Neural cell (in vitro differentiated cells): ENCODE measurements at regions not wholly inside any gene's neighbourhood (a gene's known extent, or its start where the extent isn't known, plus 50 kb on each side); places are given as distances from the start of the nearest gene placed in this dataset.

ENCODE experiments used
- H2AFZ ChIP-seq: fragments of 200-600, 300-800 bp; sonication (generic), shearing (Covaris generic); 2 replicates; pipeline ENCODE4 v1.6.0; 2014; ENCODE audit warnings: low read depth, mild to moderate bottlenecking, antibody characterized with exemption, low read length, moderate library complexity
- H3F3A ChIP-seq: fragments of 200-600 bp; shearing (Covaris generic); 2 replicates; pipeline ENCODE4 v1.6.1; 2016; ENCODE audit warnings: mild to moderate bottlenecking, moderate library complexity, mixed read lengths, antibody characterized with exemption, low read length; ENCODE audit not compliant: insufficient read depth, poor library complexity, severe bottlenecking
- H3K27ac ChIP-seq: fragments of 200-600, 300-800 bp; sonication (generic), shearing (Covaris generic); 2 replicates; pipeline ENCODE4 v1.5.1; 2014; ENCODE audit warnings: mild to moderate bottlenecking, low read length, moderate library complexity
- H3K27me3 ChIP-seq: fragments of 300-800, 200-600 bp; sonication (generic), shearing (Covaris generic); 2 replicates; pipeline ENCODE4 v1.6.0; 2014; ENCODE audit warnings: mild to moderate bottlenecking, low read depth, low read length, moderate library complexity; ENCODE audit not compliant: insufficient read depth
- H3K36me3 ChIP-seq: fragments of 300-800, 200-600 bp; sonication (generic), shearing (Covaris generic); 2 replicates; pipeline ENCODE4 v1.5.1; 2014; ENCODE audit warnings: mild to moderate bottlenecking, antibody characterized with exemption, low read length, moderate library complexity; ENCODE audit not compliant: insufficient read depth
- H3K4me2 ChIP-seq: fragments of 300-800, 200-600 bp; sonication (generic), shearing (Covaris generic); 2 replicates; pipeline ENCODE4 v1.6.0; 2014; ENCODE audit warnings: mild to moderate bottlenecking, low read length
- H3K4me3 ChIP-seq: fragments of 300-800, 200-600 bp; sonication (generic), shearing (Covaris generic); 2 replicates; pipeline ENCODE4 v1.5.1; 2014; ENCODE audit warnings: mild to moderate bottlenecking, low read length, moderate library complexity
- H3K79me2 ChIP-seq: fragments of 200-600 bp; shearing (Covaris generic); replicated peaks from 2 replicates; pipeline ENCODE4 v1.6.0; 2014; ENCODE audit warnings: mild to moderate bottlenecking, low read length, moderate library complexity; ENCODE audit not compliant: insufficient read depth
- H3K9ac ChIP-seq: fragments of 300-800, 200-600 bp; sonication (generic), shearing (Covaris generic); 2 replicates; pipeline ENCODE4 v1.6.1; 2016; ENCODE audit warnings: mild to moderate bottlenecking, low read length, mixed read lengths
- H3K9me2 ChIP-seq: fragments of 200-600 bp; shearing (Covaris generic); 2 replicates; pipeline ENCODE4 v1.6.1; 2016; ENCODE audit warnings: mild to moderate bottlenecking, low read length, mixed read lengths; ENCODE audit not compliant: insufficient read depth
- H3K9me3 ChIP-seq: fragments of 200-600, 300-800 bp; sonication (generic), shearing (Covaris generic); 2 replicates; pipeline ENCODE4 v1.6.1; 2016; ENCODE audit warnings: mild to moderate bottlenecking, mixed run types, low read length, moderate library complexity, mixed read lengths
- H4K20me1 ChIP-seq: fragments of 200-600 bp; shearing (Covaris generic); 2 replicates; pipeline ENCODE4 v1.6.1; 2016; ENCODE audit warnings: mild to moderate bottlenecking, mixed run types; ENCODE audit not compliant: insufficient read depth
- EP300 ChIP-seq: fragments of 450-650 bp; conservative IDR thresholded peaks from 2 replicates; pipeline ENCODE4 v1.6.1; 2014; ENCODE audit warnings: antibody characterized with exemption, mild to moderate bottlenecking, moderate library complexity; ENCODE audit not compliant: poor library complexity, severe bottlenecking
- EZH2 ChIP-seq: fragments of 200-600, 300-800 bp; shearing (Covaris generic), sonication (generic); IDR thresholded peaks from 2 replicates; pipeline ENCODE4 v1.6.1; 2014; ENCODE audit warnings: antibody characterized with exemption, low read length, borderline replicate concordance, mild to moderate bottlenecking; ENCODE audit not compliant: insufficient read depth, poor library complexity, severe bottlenecking
- MXI1 ChIP-seq: fragments of 450-650 bp; conservative IDR thresholded peaks from 2 replicates; pipeline ENCODE4 v1.6.1; 2014; ENCODE audit warnings: antibody characterized with exemption, mild to moderate bottlenecking; ENCODE audit not compliant: poor library complexity, severe bottlenecking
- POLR2AphosphoS5 ChIP-seq: IDR thresholded peaks from 2 replicates; pipeline ENCODE4 v1.6.1; 2012
- RAD21 ChIP-seq: fragments of 450-650 bp; conservative IDR thresholded peaks from 2 replicates; pipeline ENCODE4 v1.6.1; 2014; ENCODE audit warnings: antibody characterized with exemption, mild to moderate bottlenecking, moderate library complexity
- SMC3 ChIP-seq: fragments of 450-650 bp; conservative IDR thresholded peaks from 2 replicates; pipeline ENCODE4 v1.6.1; 2014; ENCODE audit warnings: antibody characterized with exemption, mild to moderate bottlenecking, moderate library complexity; ENCODE audit not compliant: poor library complexity
- TAF1 ChIP-seq: IDR thresholded peaks from 2 replicates; pipeline ENCODE4 v1.6.1; 2012; ENCODE audit warnings: low read depth
- TF ChIP-seq, protein P1 (sequence below): IDR thresholded peaks from 2 replicates; pipeline ENCODE4 v1.6.1; 2012; ENCODE audit warnings: borderline replicate concordance
- TF ChIP-seq, protein P2 (sequence below): fragments of 450-650 bp; IDR thresholded peaks from 2 replicates; pipeline ENCODE4 v1.5.1; 2014; ENCODE audit warnings: antibody characterized with exemption, mild to moderate bottlenecking, moderate library complexity; ENCODE audit not compliant: poor library complexity, severe bottlenecking

DNA sequence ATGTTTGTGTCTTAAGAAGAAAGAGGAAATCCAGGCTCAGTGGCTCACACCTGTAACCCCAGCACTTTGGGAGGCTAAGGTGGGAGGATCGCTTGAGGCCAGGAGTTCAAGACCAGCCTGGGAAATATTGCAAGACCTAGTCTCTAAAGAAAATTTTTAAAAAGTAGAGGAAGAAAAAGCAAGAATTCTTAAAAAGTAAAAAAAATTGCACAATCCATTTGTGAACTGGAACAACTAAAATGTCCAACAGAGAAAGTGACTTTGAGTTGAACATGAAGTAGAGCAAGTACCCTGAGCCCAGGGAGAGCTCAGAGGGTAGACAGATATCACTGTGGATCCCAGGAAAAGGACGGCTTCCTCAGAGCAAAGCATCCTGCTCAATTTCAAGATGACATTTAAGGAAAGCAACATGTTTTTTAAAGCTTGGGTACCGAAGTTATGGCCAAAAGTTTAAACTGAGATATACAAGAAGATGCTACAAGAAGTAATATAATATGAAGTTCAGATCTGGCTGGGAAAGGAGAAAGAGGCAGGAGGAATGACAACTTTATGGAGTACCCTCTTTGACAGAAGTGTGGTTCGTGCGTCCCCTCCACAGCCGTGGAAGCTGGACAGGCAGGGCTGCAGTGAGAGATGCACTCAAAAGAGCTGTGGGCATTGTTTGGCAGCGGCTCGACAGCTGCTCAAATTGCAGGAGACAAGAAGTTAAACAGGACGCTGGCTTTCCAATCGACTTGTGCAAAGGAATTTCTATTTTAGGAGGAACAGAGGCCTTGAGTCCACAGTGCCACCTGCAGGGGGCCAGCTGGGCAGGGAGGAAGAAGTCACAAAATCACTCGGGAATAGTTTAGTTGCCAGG lies 201.3 kb downstream of the JCAD start:
- no peak for TF ChIP-seq SMC3
- TF ChIP-seq TAF1: no peak
- TF ChIP-seq RAD21: no peak
- TF ChIP-seq EZH2: no peak
- TF ChIP-seq, protein P1, sequence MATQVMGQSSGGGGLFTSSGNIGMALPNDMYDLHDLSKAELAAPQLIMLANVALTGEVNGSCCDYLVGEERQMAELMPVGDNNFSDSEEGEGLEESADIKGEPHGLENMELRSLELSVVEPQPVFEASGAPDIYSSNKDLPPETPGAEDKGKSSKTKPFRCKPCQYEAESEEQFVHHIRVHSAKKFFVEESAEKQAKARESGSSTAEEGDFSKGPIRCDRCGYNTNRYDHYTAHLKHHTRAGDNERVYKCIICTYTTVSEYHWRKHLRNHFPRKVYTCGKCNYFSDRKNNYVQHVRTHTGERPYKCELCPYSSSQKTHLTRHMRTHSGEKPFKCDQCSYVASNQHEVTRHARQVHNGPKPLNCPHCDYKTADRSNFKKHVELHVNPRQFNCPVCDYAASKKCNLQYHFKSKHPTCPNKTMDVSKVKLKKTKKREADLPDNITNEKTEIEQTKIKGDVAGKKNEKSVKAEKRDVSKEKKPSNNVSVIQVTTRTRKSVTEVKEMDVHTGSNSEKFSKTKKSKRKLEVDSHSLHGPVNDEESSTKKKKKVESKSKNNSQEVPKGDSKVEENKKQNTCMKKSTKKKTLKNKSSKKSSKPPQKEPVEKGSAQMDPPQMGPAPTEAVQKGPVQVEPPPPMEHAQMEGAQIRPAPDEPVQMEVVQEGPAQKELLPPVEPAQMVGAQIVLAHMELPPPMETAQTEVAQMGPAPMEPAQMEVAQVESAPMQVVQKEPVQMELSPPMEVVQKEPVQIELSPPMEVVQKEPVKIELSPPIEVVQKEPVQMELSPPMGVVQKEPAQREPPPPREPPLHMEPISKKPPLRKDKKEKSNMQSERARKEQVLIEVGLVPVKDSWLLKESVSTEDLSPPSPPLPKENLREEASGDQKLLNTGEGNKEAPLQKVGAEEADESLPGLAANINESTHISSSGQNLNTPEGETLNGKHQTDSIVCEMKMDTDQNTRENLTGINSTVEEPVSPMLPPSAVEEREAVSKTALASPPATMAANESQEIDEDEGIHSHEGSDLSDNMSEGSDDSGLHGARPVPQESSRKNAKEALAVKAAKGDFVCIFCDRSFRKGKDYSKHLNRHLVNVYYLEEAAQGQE: no peak
- TF ChIP-seq POLR2AphosphoS5: no peak
- TF ChIP-seq EP300: no peak
- no peak for TF ChIP-seq MXI1
- TF ChIP-seq, protein P2, sequence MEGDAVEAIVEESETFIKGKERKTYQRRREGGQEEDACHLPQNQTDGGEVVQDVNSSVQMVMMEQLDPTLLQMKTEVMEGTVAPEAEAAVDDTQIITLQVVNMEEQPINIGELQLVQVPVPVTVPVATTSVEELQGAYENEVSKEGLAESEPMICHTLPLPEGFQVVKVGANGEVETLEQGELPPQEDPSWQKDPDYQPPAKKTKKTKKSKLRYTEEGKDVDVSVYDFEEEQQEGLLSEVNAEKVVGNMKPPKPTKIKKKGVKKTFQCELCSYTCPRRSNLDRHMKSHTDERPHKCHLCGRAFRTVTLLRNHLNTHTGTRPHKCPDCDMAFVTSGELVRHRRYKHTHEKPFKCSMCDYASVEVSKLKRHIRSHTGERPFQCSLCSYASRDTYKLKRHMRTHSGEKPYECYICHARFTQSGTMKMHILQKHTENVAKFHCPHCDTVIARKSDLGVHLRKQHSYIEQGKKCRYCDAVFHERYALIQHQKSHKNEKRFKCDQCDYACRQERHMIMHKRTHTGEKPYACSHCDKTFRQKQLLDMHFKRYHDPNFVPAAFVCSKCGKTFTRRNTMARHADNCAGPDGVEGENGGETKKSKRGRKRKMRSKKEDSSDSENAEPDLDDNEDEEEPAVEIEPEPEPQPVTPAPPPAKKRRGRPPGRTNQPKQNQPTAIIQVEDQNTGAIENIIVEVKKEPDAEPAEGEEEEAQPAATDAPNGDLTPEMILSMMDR: no peak
- no peak overlapping the region for H2AFZ ChIP-seq

DNA sequence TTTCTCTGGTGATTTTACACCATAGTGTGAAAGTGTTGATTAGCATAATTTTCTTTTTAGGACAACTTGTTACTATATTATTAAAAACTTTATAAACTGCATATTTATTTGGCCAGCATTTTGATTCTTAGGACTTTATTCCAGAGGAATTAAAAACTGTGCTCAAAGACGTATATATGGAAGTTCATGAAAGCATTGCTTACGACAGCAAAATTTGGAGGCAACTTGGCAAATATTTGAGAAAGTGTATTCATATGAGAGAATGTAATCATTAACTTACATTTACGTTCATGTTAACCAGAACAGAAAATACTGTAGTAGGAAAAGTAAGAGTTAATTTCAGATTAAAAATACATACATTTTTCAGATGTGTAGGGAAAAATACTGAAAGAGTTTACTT lies 203.1 kb downstream of the JCAD start:
- TF ChIP-seq RAD21 (no peak), EZH2 (no peak), MXI1 (no peak), EP300 (no peak), POLR2AphosphoS5 (no peak), TAF1 (no peak)
- TF ChIP-seq, protein P1: no peak
- TF ChIP-seq, protein P2: no peak
- no peaks in the 10 kb centered on the region for H3K36me3 ChIP-seq
- no peaks in the 10 kb centered on the region for H3K9me3 ChIP-seq
- no peak overlapping the region for H3K4me3 ChIP-seq
- no peak overlapping the region for H3K27ac ChIP-seq
- H4K20me1 ChIP-seq: no peaks in the 10 kb centered on the region
- no peaks in the 10 kb centered on the region for H3F3A ChIP-seq
- no peaks in the 10 kb centered on the region for H3K9me2 ChIP-seq
- H3K27me3 ChIP-seq: no peaks in the 10 kb centered on the region
- H3K79me2 ChIP-seq: no peaks in the 10 kb centered on the region
- no peak overlapping the region for H3K4me2 ChIP-seq
- no peak overlapping the region for H2AFZ ChIP-seq
- H3K9ac ChIP-seq: no peak overlapping the region

More for the DNA sequence above, 201.3 kb downstream of the JCAD start:
- H3K9ac ChIP-seq: no peak overlapping the region
- H3F3A ChIP-seq: no peaks in the 10 kb centered on the region
- no peak overlapping the region for H3K27ac ChIP-seq
- no peaks in the 10 kb centered on the region for H4K20me1 ChIP-seq
- no peaks in the 10 kb centered on the region for H3K9me3 ChIP-seq
- H3K4me3 ChIP-seq: no peak overlapping the region
- H3K79me2 ChIP-seq: no peaks in the 10 kb centered on the region
- no peaks in the 10 kb centered on the region for H3K27me3 ChIP-seq
- no peak overlapping the region for H3K4me2 ChIP-seq
- no peaks in the 10 kb centered on the region for H3K9me2 ChIP-seq
- no peaks in the 10 kb centered on the region for H3K36me3 ChIP-seq
